ENCODE measurements at regions not wholly inside any gene's neighbourhood (a gene's known extent, or its start where the extent isn't known, plus 50 kb on each side); places are given as distances from the start of the nearest gene placed in this dataset.

GRCh38 chr12:111175396-111176094 is 193.3 kb downstream of the PHETA1 start (continued):
- no peak for TF ChIP-seq ZFP36 (IDR thresholded peaks at IDR 0.05; ENCODE audit: borderline replicate concordance, partially characterized antibody)

GRCh38 chr12:111174961-111175345 is 193.9 kb downstream of the PHETA1 start:
- FAIRE-seq (no peak), ATAC-seq (no peak), DNase-seq (ENCODE audit: low read depth in 1 of 2, low spot score in 1 of 2) (no peak)
- ChIA-PET CTCF (interaction anchor here (0.6 to 2.8 kb wide), 13 partner anchors 8 to 773 kb away, joined by 3 to 27 read pairs (median 6); partner anchors contain the start of gene CUX2), POLR2A (no interaction called here)
- no peak for TF ChIP-seq HDAC2 (IDR thresholded peaks at IDR 0.05)
- no peak for TF ChIP-seq REST (IDR thresholded peaks at IDR 0.05)
- no peak for TF ChIP-seq GATA3 (IDR thresholded peaks at IDR 0.05; ENCODE audit: borderline replicate concordance)
- no peak for TF ChIP-seq SMC3 (IDR thresholded peaks at IDR 0.05)
- TF ChIP-seq HOXB13 (CRISPR knock-in tag; IDR thresholded peaks at IDR 0.05; ENCODE audit: low read depth) = no peak
- no peak for TF ChIP-seq NPAS2 (CRISPR knock-in tag; IDR thresholded peaks at IDR 0.05; ENCODE audit: borderline replicate concordance)
- TF ChIP-seq POLR2A (IDR thresholded peaks at IDR 0.05; ENCODE audit: low read length) = no peak
- TF ChIP-seq PBX3 (IDR thresholded peaks at IDR 0.05) = no peak
- TF ChIP-seq USF2 (IDR thresholded peaks at IDR 0.05) = no peak
- TF ChIP-seq MAX (IDR thresholded peaks at IDR 0.05) = no peak
- TF ChIP-seq NFE2L2 (conservative IDR thresholded peaks at IDR 0.05; ENCODE audit: low read length) = no peak
- no peak for TF ChIP-seq JUNB (IDR thresholded peaks at IDR 0.05)
- TF ChIP-seq CHD4 (IDR thresholded peaks at IDR 0.05; ENCODE audit: borderline replicate concordance) = no peak
- TF ChIP-seq CEBPB (IDR thresholded peaks at IDR 0.05) = no peak
- TF ChIP-seq TP53 (CRISPR knock-in tag; IDR thresholded peaks at IDR 0.05) = no peak
- no peak overlapping the region for H3K4me3 ChIP-seq
- no peak overlapping the region for H3K27ac ChIP-seq
- H3K9me3 ChIP-seq = no peaks in the 10 kb centered on the region
- H3K4me2 ChIP-seq = no peak overlapping the region
- WGBS (ENCODE audit: missing lambda C conversion rate) = 5% methylated on average over 3 of the region's 3 CpGs
- H3K4me1 ChIP-seq = no peaks in the 10 kb centered on the region

- FAIRE-seq (no peak), DNase-seq (ENCODE audit: low read depth in 1 of 2, low spot score in 1 of 2) (peak; percentile 27 to 35), ATAC-seq (peak; percentile 38 to 72; a peak in 2 of 6 replicates)
- ChIA-PET POLR2A (no interaction called here), CTCF (interaction anchor here (0.6 to 2.8 kb wide), 16 partner anchors 9 to 773 kb away, joined by 3 to 27 read pairs (median 4); partner anchors contain the start of gene CUX2)
- no peaks in the 10 kb centered on the region for H3K9me3 ChIP-seq
- 39% methylated on average over 8 of the region's 8 CpGs for WGBS (ENCODE audit: missing lambda C conversion rate)
- no peak overlapping the region for H3K27ac ChIP-seq
- H3K4me1 ChIP-seq = no peaks in the 10 kb centered on the region
- TF ChIP-seq SMC3 (IDR thresholded peaks at IDR 0.05) (peak; percentile 73), CHD2 (IDR thresholded peaks at IDR 0.05; ENCODE audit: low read length, partially characterized antibody) (no peak), GATA3 (IDR thresholded peaks at IDR 0.05; ENCODE audit: borderline replicate concordance) (no peak), CTCF (IDR thresholded peaks at IDR 0.05) (peak; percentile 48), ZNF302 (CRISPR knock-in tag; IDR thresholded peaks at IDR 0.05) (no peak), RAD21 (conservative IDR thresholded peaks at IDR 0.05 in 1 of 2, IDR thresholded peaks at IDR 0.05 in 1 of 2) (peak; percentile 72 to 74), JUN (IDR thresholded peaks at IDR 0.05) (no peak), RCOR1 (IDR thresholded peaks at IDR 0.05; ENCODE audit: low read depth, low read length) (no peak), HOXB5 (CRISPR knock-in tag; IDR thresholded peaks at IDR 0.05) (no peak), KDM1A (IDR thresholded peaks at IDR 0.05; ENCODE audit: low read depth) (peak; percentile 28; the same call in 1 of the 2 replicates)
- no peak overlapping the region for H3K4me3 ChIP-seq
- no peak overlapping the region for H3K4me2 ChIP-seq
These were observed 194.5 kb downstream of the PHETA1 start for GRCh38 chr12:111174251-111174960.

Data from A549 (cell line).